ENCODE measurements at regions not wholly inside any gene's neighbourhood (a gene's known extent, or its start where the extent isn't known, plus 50 kb on each side); places are given as distances from the start of the nearest gene placed in this dataset.

- TF ChIP-seq EP300 (IDR thresholded peaks at IDR 0.05; ENCODE audit: borderline replicate concordance) (no peak), RAD21 (IDR thresholded peaks at IDR 0.05; ENCODE audit: low read depth) (no peak), TAF1 (IDR thresholded peaks at IDR 0.05; ENCODE audit: low read depth) (no peak), YY1 (IDR thresholded peaks at IDR 0.05; ENCODE audit: low read depth) (no peak), NFIC (IDR thresholded peaks at IDR 0.05) (no peak)
- TF ChIP-seq, protein P1, sequence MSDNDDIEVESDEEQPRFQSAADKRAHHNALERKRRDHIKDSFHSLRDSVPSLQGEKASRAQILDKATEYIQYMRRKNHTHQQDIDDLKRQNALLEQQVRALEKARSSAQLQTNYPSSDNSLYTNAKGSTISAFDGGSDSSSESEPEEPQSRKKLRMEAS (IDR thresholded peaks at IDR 0.05) = no peak
- TF ChIP-seq, protein P2, sequence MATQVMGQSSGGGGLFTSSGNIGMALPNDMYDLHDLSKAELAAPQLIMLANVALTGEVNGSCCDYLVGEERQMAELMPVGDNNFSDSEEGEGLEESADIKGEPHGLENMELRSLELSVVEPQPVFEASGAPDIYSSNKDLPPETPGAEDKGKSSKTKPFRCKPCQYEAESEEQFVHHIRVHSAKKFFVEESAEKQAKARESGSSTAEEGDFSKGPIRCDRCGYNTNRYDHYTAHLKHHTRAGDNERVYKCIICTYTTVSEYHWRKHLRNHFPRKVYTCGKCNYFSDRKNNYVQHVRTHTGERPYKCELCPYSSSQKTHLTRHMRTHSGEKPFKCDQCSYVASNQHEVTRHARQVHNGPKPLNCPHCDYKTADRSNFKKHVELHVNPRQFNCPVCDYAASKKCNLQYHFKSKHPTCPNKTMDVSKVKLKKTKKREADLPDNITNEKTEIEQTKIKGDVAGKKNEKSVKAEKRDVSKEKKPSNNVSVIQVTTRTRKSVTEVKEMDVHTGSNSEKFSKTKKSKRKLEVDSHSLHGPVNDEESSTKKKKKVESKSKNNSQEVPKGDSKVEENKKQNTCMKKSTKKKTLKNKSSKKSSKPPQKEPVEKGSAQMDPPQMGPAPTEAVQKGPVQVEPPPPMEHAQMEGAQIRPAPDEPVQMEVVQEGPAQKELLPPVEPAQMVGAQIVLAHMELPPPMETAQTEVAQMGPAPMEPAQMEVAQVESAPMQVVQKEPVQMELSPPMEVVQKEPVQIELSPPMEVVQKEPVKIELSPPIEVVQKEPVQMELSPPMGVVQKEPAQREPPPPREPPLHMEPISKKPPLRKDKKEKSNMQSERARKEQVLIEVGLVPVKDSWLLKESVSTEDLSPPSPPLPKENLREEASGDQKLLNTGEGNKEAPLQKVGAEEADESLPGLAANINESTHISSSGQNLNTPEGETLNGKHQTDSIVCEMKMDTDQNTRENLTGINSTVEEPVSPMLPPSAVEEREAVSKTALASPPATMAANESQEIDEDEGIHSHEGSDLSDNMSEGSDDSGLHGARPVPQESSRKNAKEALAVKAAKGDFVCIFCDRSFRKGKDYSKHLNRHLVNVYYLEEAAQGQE (IDR thresholded peaks at IDR 0.05; ENCODE audit: low read depth) = no peak
These were observed 915.2 kb downstream of the TTLL7 start for GRCh38 chr1:83083589-83084224.

All from Ishikawa (cell line).